Brain microvascular endothelial cell (primary cell): ENCODE measurements at regions not wholly inside any gene's neighbourhood (a gene's known extent, or its start where the extent isn't known, plus 50 kb on each side); places are given as distances from the start of the nearest gene placed in this dataset.
"Not testable (repeated sequence)": the region's sequence is repeated elsewhere in the genome, so short reads cannot be mapped to it uniquely, and the experiment has no call there.

Experiments used
- DNase-seq: peaks from one replicate; pipeline ENCODE4 v3.0.0-alpha.2; 2020
- H3K27ac ChIP-seq: fragments of 250-450 bp; sonication (Bioruptor Pico); 2 replicates; pipeline ENCODE4 v1.5.1; 2020; ENCODE audit warnings: mild to moderate bottlenecking, moderate library complexity
- H3K27me3 ChIP-seq: fragments of 250-450 bp; sonication (Bioruptor Pico); replicated peaks from 2 replicates; pipeline ENCODE4 v1.5.1; 2020; ENCODE audit warnings: mild to moderate bottlenecking
- H3K36me3 ChIP-seq: fragments of 250-450 bp; sonication (Bioruptor Pico); replicated peaks from 2 replicates; pipeline ENCODE4 v1.5.1; 2020; ENCODE audit warnings: mild to moderate bottlenecking
- H3K4me3 ChIP-seq: 2 replicates; pipeline ENCODE4 v1.5.1; 2011; ENCODE audit warnings: low read depth, mild to moderate bottlenecking, control low read depth, low read length, moderate library complexity
- in situ Hi-C: cut with HindIII; loops from 2 replicates; pipeline ENCODE4 v1.10.0; 2017; ENCODE audit warnings: low sequenced_read_pairs, low pct_ligation_motif_present
- TF ChIP-seq, protein P1 (sequence below): IDR thresholded peaks from 2 replicates; pipeline ENCODE4 v1.5.1; 2011; ENCODE audit warnings: low read depth, mild to moderate bottlenecking, moderate library complexity, low read length, control low read depth, inconsistent platforms; ENCODE audit errors: missing control alignments

DNA sequence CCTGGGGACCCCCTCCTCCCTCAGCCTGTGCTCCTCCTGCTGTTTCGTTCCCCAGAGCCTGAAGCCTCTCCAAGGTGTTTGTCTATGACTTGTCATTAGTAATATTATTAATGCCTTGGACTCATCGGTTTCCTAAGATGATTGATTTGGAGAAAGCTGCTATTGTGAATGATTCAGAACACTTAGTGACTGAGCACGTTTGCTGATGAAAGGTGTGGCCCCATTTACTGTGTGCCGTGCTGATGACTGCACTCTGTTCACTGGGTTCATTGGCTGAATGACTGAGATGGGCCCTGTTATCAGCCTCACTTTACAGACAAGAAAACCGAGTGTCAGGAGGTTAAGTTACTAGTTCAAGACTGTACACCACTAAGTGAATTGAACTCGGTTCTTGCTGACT is 111.4 kb downstream of the SPP2 start:
- no peaks in the 10 kb centered on the region for H3K36me3 ChIP-seq
- TF ChIP-seq, protein P1, sequence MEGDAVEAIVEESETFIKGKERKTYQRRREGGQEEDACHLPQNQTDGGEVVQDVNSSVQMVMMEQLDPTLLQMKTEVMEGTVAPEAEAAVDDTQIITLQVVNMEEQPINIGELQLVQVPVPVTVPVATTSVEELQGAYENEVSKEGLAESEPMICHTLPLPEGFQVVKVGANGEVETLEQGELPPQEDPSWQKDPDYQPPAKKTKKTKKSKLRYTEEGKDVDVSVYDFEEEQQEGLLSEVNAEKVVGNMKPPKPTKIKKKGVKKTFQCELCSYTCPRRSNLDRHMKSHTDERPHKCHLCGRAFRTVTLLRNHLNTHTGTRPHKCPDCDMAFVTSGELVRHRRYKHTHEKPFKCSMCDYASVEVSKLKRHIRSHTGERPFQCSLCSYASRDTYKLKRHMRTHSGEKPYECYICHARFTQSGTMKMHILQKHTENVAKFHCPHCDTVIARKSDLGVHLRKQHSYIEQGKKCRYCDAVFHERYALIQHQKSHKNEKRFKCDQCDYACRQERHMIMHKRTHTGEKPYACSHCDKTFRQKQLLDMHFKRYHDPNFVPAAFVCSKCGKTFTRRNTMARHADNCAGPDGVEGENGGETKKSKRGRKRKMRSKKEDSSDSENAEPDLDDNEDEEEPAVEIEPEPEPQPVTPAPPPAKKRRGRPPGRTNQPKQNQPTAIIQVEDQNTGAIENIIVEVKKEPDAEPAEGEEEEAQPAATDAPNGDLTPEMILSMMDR = no peak
- no peak overlapping the region for H3K4me3 ChIP-seq
- H3K27me3 ChIP-seq = no peaks in the 10 kb centered on the region
- no peak overlapping the region for H3K27ac ChIP-seq
- in situ Hi-C loops = no loop called here
- DNase-seq = no peak

GRCh38 chr2:234158812-234159211 is 108.3 kb downstream of the SPP2 start:
- TF ChIP-seq, protein P1 = no peak
- Histone ChIP-seq H3K36me3 (no peaks in the 10 kb centered on the region), H3K4me3 (no peak overlapping the region), H3K27ac (no peak overlapping the region), H3K27me3 (no peaks in the 10 kb centered on the region)
- in situ Hi-C loops = no loop called here
- DNase-seq = no peak

DNA sequence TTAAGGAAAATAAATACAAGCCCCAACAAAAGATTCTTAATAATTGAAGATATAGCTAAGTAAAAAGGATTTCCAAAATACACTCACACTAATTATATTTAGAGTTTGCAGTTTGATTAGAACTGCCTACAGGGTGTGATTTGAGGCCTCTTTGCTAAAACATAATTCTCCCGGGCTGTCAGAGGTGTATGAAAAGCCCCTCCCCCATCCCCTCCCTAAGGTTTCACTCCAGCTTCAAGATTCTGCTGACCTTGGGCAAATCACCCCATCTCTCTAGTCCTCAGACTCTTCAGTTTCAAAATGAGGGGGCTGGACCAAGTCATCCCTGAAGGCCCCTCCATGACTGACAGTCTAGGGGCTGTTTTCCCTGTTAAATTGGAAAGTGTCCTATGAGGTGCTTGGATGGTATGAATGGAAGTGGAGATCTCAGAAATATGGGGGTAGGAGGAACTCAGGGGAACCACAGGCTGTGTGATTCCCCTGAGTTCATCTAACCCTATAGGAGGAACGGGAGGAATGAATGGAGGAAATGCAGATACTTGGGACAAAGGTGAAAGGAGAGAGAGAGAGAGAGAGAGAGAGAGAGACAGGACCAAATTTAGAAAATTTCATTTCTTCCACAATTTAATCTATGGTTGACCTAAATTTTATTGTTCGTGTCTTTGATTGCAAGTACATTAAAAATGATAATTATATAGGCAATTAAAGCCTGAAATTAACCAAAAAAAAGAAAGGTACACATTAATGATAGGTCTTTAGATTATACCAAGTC is 107.5 kb downstream of the SPP2 start:
- no peak overlapping the region for H3K4me3 ChIP-seq
- no peak for DNase-seq
- H3K27me3 ChIP-seq = no peaks in the 10 kb centered on the region
- H3K36me3 ChIP-seq = no peaks in the 10 kb centered on the region
- TF ChIP-seq, protein P1 = no peak
- in situ Hi-C loops = no loop called here
- H3K27ac ChIP-seq = no peak overlapping the region

GRCh38 chr2:234156326-234156725 is 105.8 kb downstream of the SPP2 start:
- in situ Hi-C loops = no loop called here
- no peak for DNase-seq
- TF ChIP-seq, protein P1 = no peak
- H3K36me3 ChIP-seq = no peaks in the 10 kb centered on the region
- H3K27ac ChIP-seq = no peak overlapping the region
- H3K27me3 ChIP-seq = no peaks in the 10 kb centered on the region
- no peak overlapping the region for H3K4me3 ChIP-seq

- H3K4me3 ChIP-seq, in situ Hi-C loops, H3K36me3 ChIP-seq, H3K27me3 ChIP-seq, DNase-seq, H3K27ac ChIP-seq: not testable (repeated sequence)
Observed at GRCh38 chr2:234152835-234153234, 102.3 kb downstream of the SPP2 start.

GRCh38 chr2:234147335-234147861 is 96.9 kb downstream of the SPP2 start:
- TF ChIP-seq, protein P1 = no peak
- H3K27ac ChIP-seq = no peak overlapping the region
- in situ Hi-C loops = loop anchor here (25.0 kb wide), 1 partner anchor 365 kb away; no protein-coding TSS in a partner anchor
- no peaks in the 10 kb centered on the region for H3K27me3 ChIP-seq
- no peak overlapping the region for H3K4me3 ChIP-seq
- no peak for DNase-seq
- H3K36me3 ChIP-seq = no peaks in the 10 kb centered on the region
